RWPE1 (cell line): ENCODE measurements at regions not wholly inside any gene's neighbourhood (a gene's known extent, or its start where the extent isn't known, plus 50 kb on each side); places are given as distances from the start of the nearest gene placed in this dataset.

Source experiments
- CTCF ChIA-PET: fragments of 350-600 bp; sonication (Branson Sonifier 250); formaldehyde crosslinking; extraction: SDS; loops from one replicate; lab custom pipeline; 2021; lab: Yijun Ruan, JAX
- POLR2A ChIA-PET: fragments of 400-600 bp; formaldehyde crosslinking; extraction: SDS; loops from one replicate; lab custom pipeline; 2020; ENCODE audit warnings: antibody characterized with exemption; ENCODE audit not compliant: low non-redundant PET; lab: Yijun Ruan, JAX
- DNase-seq: peaks from one replicate; pipeline ENCODE4 v3.0.0; 2012; ENCODE audit warnings: low spot score
- H3K27ac ChIP-seq: fragments of 450-650 bp; 2 replicates; pipeline ENCODE4 v1.5.1; 2017
- TF ChIP-seq, protein P1 (sequence below): fragments of 450-650 bp; conservative IDR thresholded peaks from 2 replicates; pipeline ENCODE4 v1.5.1; 2017; ENCODE audit warnings: low read depth, mild to moderate bottlenecking

DNA sequence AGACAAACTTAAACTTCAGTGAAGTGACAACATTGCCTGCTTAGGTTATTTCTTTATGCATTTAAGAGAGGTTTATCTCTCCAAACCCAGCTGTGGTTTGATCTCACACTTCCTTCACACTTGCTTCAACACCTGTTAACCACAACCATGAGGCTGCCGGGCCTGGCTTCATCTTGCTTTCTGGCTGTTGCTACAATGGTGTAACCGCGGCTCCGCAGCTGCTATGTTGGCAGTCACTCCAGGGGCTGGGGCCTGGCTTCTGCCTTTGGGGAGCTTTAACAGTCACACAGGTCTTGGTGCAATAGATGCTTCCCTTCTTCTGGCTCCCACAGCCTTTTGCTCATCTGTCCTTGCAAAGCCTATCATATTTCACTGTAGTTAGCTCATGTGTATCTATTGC lies 72.9 kb upstream of the MNS1 start:
- ChIA-PET POLR2A (no interaction called here), CTCF (no interaction called here)
- H3K27ac ChIP-seq, result no peak overlapping the region
- no peak for DNase-seq
- TF ChIP-seq, protein P1, sequence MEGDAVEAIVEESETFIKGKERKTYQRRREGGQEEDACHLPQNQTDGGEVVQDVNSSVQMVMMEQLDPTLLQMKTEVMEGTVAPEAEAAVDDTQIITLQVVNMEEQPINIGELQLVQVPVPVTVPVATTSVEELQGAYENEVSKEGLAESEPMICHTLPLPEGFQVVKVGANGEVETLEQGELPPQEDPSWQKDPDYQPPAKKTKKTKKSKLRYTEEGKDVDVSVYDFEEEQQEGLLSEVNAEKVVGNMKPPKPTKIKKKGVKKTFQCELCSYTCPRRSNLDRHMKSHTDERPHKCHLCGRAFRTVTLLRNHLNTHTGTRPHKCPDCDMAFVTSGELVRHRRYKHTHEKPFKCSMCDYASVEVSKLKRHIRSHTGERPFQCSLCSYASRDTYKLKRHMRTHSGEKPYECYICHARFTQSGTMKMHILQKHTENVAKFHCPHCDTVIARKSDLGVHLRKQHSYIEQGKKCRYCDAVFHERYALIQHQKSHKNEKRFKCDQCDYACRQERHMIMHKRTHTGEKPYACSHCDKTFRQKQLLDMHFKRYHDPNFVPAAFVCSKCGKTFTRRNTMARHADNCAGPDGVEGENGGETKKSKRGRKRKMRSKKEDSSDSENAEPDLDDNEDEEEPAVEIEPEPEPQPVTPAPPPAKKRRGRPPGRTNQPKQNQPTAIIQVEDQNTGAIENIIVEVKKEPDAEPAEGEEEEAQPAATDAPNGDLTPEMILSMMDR, result no peak

DNA sequence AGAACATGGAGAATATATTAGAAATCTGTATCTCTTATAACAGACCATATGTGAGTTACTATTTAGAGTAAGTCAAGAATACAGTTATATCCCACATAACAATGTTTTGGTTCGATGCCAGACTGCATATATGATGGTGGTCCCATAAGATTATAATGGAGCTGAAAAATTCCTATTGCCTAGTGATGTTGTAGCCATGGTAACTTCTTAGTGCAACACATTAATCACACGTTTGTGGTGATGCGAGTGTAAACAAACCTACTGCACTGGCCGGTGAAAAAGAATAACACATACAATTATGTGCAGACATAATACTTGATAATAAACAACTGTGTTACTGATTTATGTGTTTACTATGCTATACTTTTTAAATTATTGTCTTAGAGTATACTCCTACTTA lies 69.8 kb upstream of the MNS1 start:
- TF ChIP-seq, protein P1, result no peak
- CTCF ChIA-PET, result no interaction called here
- H3K27ac ChIP-seq, result no peak overlapping the region
- no peak for DNase-seq
- POLR2A ChIA-PET, result no interaction called here

DNA sequence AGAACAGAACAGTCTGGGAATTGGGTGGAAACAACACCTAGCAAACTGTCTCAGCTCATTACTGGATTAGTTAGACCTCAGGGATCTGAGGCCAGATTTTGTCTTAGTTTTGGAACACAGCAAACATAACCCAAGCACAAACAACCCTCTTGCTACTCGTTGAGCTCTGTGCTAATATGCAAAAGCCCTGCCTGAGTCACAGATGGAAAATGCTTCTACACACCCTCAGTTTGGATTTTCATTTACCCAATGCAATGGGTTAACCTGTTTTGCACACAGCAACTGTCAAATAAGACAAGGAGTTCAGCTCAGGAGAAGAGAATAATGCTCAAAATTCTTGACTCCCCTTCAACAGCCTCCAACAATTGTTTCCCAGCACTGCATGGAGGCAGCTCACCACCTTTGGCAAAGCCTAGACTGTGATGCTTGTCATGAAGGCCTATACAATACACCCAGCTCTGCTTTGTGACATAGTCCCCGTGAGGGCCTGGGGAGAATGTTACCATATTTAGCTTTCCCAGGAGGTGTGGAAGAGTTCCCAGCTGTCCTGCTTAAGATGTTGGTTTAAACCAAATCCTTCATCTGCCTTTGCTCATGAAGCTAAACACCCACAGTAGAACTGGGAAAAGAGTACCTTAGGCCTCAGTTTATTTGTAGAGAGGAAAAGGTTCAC lies 68.9 kb upstream of the MNS1 start:
- DNase-seq, result no peak
- POLR2A ChIA-PET, result no interaction called here
- CTCF ChIA-PET, result interaction anchor here (0.6 kb wide), 1 partner anchor 12 kb away, joined by 4 read pairs; no protein-coding TSS in a partner anchor
- no peak overlapping the region for H3K27ac ChIP-seq
- TF ChIP-seq, protein P1, result no peak

DNA sequence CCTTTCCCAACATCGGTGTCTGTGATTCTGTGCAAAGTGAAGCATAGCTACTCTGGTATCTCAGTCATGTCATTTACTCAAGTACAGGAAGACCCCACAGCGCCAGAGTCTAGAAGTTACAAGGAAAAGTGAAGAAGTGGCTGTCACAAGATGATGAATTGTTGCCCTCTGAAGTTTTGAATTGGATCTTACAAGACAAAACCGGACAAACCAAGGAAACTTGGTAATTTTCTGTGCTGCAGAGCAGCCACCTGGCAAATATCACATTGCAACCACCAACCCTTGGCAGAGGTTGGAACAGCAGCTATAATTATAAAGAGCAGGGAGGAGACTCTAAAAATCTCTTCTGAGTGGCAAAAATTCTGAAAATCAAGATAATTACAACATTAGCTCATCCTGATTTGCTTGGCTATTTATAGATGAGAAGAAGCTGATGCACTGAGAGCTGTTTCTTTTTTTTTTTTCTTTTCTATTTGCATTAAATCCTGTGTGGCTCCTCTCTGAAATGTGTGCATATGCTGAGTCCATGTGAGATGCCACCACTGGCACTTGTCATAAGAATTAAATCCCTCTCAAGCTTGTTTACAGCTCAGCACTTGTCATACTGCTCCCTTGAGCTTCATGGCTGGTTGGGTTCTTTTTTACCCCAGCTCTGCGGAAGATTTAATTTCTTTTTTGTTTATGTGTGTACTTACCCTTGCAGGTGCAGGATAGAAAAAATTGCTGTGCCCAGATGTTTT lies 68.0 kb upstream of the MNS1 start:
- DNase-seq, result no peak
- ChIA-PET POLR2A (no interaction called here), CTCF (interaction anchor here (0.7 kb wide), 1 partner anchor 85 kb away, joined by 3 read pairs; no protein-coding TSS in a partner anchor)
- H3K27ac ChIP-seq, result no peak overlapping the region
- TF ChIP-seq, protein P1, result no peak

DNA sequence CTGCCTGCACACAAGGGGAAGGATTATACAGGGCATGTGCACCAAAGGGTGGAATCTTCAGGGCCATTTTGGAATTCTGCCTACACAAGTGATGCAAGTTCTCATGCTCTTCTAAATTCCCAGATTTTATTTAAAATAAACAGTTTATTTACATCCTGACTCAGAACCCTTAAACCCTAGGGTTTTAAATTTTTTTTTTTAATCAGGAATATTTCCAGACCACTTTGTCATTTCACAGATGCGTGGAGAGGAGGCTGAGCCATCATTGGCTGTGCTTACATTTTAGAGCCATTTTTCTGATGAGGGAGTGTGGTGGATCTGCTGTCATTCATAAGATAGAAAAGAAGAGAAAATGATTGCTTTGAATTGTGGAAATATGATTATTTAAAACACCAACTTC lies 65.2 kb upstream of the MNS1 start:
- TF ChIP-seq, protein P1, result no peak
- no peak overlapping the region for H3K27ac ChIP-seq
- DNase-seq, result no peak
- POLR2A ChIA-PET, result no interaction called here
- CTCF ChIA-PET, result interaction anchor here (0.6 kb wide), 1 partner anchor 89 kb away, joined by 6 read pairs; no protein-coding TSS in a partner anchor

DNA sequence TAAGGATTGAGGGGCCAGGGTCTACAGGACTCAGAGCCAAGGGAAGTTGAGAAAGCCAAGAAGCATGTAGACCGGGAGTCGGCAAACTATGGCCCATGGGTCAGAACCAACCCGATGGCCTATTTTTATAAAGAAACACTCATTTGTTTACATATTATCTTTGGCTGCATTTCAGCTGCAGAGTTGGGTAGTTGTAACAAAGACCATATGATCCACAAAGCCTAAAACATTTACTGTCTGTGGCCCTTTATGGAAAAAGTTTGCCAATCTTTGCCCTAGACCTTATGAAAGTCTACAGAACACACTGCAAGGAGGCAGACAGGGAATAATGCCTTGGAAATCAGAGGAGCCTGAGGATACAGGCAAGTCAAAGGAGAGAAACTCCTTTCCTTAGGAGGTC lies 63.2 kb upstream of the MNS1 start:
- TF ChIP-seq, protein P1, result no peak
- no peak for DNase-seq
- H3K27ac ChIP-seq, result no peak overlapping the region
- CTCF ChIA-PET, result no interaction called here
- POLR2A ChIA-PET, result no interaction called here
